Renal cortical epithelial cell (primary cell): ENCODE measurements at regions not wholly inside any gene's neighbourhood (a gene's known extent, or its start where the extent isn't known, plus 50 kb on each side); places are given as distances from the start of the nearest gene placed in this dataset.
A peak's percentile ranks its signal among the peaks of the same experiment; 100 is the strongest.
"Not testable (repeated sequence)": the region's sequence is repeated elsewhere in the genome, so short reads cannot be mapped to it uniquely, and the experiment has no call there.

Source experiments
- DNase-seq: peaks from one replicate; pipeline ENCODE4 v3.0.0-alpha.2; 2011; ENCODE audit warnings: low read depth

DNA sequence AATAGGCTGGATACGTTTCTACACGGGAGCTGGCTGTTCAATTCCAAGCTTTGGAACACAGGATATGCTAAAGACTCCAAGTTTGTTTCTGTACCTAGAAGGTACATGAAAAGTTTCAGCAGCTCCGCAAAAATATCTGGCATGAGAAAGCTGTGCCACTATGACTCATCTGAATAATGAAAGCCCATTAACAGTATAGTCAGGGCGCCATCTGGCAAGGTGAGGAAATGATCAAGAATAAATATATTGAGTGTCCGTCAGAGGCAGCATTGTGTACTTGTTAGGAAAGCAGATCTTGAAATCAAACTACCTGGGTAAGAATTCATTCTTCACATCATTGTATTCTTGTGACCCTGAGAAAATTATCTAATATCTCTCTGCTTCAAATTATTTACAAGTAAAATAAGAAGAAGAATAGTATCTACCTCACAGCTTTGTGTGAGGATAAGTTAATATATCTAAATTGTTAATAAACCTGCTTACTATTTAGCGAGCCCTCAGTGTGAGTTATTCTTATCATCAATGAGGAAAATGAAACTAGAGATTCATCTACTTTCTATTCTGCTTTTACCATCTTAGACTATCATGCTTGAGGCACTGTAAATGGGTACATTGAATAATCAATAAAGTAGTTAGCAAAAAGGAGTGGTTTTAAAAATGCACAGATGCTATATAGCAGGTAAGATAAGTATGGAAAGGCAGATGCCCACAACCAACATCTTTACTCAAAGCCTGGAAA lies 53.5 kb downstream of the FSCB start:
- DNase-seq: no peak

DNA sequence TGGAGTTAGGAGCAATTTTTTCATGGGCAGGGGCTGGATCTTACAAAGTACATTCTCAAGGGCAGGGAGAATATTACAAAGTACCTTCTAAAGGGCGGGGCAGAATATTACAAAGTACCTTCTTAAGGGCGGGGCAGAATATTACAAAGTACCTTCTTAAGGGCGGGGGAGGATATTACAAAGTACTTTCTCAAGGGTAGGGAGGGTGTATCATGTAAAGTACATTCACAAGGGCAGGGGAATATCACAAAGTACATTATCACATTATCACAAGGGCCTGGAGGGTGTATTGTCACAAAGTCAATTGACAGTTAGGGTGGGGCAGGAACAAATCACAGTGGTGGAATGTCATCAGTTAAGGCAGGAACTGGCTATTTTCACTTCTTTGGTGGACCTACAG lies 56.9 kb downstream of the FSCB start:
- DNase-seq: not testable (repeated sequence)

DNA sequence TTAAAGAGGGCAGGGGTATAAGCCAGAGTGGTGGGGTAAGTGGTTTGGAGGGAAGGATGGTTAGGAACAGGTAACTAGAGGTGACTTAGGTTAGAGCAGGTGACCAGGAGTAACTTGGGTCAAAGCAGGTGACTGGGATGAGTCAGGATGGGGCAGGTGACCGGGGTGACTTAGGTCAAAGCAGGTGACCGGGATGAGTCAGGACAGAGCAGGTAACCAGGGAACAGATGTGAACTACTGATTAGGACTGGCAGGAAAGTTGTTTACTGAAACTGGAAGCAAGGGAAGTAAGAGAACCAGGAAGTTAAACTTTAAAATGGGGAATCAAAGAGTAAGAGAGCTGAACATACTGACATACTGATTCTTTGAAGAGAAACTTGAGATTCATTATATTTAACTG lies 57.4 kb downstream of the FSCB start:
- DNase-seq: no peak

DNA sequence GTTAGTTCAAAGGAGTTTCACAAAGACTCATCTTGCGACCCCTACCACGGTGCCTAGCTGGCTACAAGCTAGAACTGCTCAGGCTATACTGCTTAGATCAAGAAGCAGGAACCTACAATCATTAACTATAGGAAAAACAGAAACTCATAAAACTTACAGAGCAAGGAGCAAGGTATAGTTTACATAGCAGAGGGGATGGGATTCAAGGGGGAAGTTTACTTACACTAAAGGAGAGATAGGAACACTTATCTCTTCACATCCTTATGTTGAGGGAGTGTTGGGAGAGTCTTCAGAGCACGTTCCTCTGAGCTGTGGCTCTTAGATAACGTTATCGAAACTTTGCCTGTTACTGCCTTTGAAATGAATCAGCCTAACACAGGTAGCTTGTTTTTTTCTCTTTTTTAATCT lies 58.1 kb downstream of the FSCB start:
- no peak for DNase-seq

DNA sequence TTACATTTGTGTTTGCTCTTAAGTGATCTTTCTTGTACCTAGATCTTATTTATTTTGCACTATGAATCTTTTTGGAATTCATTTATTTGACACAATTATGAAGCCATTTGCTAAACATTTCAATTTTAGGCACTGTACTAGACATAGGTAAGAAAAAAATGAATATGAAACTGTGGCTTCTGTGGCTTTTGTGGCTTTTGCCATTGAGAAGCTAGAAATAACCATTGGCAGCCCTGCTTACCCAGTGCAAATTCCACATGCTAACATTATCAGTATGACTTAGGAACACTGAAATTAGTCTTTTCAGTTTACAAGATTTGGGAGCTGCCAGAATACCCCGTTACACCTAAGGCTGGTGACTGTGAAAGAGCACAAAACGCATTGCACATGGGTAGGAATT lies 60.1 kb downstream of the FSCB start:
- DNase-seq: no peak

DNA sequence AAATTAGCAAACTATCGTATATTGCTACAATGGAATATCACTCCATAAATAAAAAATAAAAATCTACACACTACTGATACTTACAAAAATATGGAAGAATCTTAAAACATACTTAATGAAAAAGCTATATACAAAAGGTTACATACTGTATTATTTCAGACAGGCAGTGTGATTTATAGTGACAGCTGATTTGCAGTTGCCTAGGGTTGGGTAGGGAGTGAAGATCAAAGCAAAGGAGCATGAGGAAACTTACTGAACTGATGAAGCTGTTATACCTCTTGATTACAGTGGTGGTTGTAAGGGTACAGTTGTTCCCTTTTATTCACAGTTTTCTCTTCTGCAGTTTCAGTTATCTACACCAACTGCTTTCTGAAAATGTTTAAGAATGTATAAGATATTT lies 62.6 kb downstream of the FSCB start:
- DNase-seq: no peak

DNA sequence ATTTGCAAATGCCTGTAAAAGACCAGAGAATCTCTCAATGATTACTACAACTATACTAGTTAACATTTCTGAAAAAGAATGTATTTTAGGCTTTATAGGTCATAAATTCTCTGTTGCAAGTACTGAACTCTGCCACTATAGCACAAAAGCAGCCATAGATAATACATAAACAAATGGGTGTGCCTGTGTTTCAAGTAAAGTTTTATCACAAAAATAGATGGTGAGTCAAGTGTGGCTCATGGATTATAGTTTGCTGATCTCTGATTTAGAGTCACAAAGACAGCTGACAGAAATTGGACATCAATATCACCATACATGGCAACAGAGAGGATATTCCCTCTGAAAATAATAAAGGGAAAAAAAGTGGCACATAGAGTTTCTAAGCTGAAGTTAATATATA lies 68.1 kb downstream of the FSCB start:
- no peak for DNase-seq

DNA sequence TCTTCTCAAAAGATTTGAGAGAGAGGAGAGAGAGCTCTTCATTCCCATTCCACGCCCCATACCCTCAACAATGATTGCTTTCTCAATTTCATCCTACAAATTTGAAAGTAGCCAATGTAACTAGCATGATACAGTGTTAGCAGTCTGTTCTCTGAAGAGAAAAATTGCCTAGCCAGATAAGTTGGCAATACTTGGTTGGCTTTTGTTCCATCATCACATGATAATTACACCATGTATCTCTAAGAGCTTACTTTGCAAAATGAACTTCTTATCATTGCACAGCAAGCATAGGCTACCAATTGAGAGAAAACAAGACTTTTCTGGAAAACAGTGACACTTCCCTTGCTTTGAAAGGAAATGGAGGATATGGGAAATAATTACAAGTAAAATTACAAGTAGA lies 68.9 kb downstream of the FSCB start:
- DNase-seq: no peak

DNA sequence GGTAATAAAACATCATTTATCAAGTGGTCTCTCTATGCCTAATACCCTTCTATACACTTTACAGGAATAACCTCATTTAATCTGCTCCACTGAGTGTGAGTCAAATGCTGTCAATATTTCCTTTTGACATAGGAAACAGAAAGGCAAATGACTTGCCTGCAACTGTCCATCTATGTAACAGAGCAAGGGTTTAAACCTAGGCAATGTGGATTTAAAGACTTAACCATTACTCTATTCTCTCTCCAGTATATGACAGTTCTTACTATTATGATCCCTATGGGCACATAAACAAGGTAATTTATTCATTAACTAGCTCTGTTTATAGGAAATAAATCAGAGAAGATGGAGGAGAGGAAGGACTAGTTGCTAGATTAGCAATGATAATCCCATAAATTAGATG lies 70.6 kb downstream of the FSCB start:
- no peak for DNase-seq

DNA sequence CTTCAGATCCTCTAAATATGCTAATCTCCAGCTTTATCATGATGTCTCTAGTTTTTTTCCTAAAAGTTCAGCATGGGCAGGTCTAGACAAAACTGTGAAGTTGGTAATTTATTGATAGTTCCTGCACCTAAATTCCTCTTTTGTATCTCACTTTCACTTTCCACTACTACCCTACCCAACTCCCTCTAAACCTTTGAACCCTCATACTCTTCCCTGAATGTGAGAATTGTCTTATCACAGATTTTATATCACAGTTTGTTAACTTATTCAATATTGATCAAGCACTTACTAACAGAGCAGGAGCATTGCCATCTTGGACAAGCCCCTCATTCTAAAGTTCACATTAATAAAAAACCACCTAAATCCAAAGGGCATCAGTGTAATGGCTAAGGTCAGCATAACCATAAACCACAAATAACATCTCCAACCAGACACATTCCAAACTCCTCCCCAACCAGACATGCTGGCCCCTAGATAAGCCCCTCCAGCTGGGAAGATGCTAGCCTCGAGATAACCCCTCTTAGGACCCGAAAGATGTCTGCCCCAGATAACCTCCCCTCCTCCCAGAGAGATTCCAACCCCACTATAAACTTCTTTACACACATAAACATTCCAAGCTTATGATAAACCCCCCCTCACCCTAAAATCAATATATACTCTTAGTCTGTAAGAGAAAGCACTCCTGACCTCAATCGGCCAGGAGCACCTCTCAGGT lies 78.7 kb downstream of the FSCB start:
- no peak for DNase-seq

DNA sequence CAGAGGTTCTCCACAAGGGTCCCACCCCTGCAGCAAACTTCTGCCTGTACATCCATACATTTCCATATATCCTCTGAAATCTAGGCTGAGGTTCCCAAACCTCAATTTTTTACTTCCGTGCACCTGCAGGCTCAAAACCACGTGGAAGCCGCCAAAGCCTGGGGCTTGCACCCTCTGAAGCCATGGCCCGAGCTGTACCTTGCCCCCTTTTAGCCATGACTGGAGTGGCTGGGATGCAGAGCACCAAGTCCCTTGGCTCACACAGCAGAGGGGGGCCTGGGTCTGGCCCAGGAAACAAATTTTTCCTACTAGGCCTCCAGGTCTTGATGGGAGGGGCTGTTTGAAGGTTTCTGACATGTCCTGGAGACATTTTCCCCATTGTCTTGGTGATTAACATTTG lies 84.4 kb downstream of the FSCB start:
- DNase-seq: no peak

DNA sequence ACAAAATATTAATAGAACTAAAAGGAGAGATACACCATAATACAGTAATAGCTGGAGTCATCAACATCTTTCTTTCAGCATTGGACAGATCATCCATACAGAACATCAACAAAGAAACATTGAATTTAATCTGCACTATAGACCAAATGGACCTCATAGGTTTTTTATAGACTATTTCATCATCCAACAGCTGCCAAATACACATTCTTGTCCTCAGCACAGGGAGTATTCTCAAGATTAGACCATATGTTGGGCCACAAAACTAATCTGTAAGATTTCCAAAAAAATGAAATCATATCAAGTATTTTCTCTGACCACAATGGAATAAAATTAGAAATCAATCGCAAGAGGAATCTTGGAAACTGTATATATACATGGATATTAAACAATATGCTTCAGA lies 86.9 kb downstream of the FSCB start:
- no peak for DNase-seq

DNA sequence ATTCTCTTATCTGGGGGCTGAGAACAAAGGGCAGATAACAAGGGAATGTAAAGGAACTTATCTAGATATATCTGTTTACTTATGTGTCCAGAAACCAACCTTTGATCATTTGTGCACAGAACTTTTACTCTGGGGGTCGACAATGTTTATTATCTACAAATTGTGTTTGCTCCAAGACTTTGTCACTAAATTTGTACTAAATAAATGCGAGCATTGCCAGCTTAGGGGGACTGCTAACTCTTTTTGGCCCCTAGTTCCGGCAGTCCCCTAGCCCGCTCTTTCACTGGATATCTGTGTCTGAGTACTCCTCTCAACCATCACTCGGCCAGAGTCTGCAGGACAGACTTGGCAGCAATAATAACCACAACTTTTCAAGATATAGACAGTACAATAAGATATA lies 88.2 kb downstream of the FSCB start:
- DNase-seq: no peak

DNA sequence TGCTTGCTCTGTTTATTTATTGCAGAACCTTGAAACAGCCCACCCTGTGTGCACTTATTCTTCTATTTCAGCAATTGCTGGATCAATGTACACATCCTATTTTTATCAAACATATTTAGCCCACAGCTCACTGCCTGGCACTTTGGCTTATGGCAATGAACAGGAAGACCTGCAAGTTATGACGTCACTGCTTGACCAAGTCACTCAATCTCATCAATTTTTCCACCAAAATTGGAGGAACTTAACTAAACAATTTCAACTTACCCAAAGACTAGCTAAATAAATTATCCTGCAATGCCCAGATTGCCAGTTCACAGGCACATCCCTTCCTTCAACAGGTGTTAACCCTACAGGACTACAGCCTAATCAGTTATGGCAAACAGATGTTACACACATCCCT lies 89.3 kb downstream of the FSCB start:
- no peak for DNase-seq

DNA sequence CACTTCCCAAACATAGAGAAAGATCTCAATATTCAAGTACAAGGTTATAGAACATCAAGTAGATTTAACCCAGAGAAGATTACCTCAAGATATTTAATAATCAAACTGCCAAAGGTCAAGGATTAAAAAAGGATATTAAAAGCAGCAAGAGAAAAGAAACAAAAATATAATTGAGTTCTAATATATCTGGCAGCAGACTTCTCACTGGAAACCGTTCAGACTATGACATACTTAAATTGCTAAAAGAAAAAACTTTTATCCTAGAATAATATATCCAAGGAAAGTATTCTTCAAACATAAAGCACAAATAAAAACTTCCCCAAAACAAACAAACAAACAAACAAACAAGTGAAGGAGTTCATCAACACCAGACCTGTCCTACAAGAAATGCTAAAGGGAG lies 92.4 kb downstream of the FSCB start:
- DNase-seq: no peak

DNA sequence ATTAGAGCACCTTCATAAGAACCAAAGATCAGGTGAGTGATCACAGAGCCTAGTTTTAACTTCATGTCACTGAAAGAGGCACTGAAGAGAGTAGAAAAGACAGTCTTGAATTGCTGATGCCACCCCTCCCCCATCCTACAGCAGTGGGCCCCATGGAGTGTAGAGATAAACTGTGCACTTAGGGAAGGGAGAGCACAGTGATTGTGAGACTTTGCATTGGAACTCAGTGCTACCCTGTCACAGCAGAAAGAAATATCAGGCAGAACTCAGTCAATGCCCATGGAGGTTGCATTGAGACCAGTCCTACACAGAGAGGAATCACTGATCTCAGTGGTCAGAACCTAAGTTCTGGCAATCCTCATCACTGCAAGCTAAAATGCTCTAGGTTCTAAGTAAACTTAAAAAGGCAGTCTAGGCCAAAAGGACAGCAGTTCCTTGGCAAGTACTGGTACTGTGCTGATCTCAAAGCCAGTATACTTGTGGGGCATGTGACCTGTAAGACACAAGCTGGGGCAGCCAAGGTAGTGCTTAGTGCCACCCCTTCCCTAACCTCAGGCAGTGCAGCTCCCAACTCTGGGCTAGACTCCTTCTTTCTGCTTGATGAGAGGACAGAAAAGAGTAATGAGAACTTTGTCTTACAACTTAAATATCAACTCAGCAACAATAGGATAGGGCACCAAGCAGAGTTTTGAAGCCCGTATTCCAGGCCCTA lies 94.1 kb downstream of the FSCB start:
- DNase-seq: no peak

DNA sequence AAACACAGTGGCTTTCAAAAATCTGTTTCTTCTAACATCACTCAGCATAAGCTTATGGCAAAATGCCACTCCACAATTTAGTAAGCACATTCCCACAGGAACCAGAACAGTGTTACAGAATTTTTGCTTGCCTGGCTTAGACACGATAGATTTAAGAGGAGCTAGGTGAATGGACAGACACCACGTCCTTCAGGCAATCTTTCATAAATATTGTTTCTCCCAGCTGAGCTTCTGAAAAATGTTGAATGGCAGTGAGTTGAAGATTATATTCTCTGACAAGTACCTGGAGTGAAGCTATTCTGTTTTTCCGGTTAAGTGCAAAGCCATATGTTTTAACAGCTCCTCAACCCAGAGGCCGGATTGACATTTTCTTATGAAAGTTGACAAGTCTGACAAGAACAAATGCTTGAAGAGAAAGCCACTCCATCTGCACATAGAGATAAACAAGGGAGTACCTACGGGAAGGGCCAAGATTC lies 102.0 kb downstream of the FSCB start:
- no peak for DNase-seq

DNA sequence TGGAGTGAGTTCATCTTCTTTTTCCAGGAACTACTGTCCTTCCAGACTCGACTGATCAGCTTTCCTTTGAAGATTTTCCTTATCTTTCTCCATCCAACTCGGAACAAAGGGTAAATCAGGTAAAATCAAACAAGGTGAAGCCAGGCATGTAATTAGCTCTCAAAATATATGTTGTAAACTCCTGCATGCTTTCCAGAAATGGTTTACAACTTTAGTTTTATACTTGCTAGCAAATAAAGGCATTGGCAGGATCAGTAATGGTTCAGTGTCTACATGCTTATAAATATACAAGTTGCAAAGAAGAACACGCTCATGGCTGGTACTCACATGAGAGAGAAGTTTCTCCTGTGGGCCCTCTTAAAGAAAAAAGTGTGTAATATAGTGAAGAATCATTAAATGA lies 102.5 kb downstream of the FSCB start:
- no peak for DNase-seq

DNA sequence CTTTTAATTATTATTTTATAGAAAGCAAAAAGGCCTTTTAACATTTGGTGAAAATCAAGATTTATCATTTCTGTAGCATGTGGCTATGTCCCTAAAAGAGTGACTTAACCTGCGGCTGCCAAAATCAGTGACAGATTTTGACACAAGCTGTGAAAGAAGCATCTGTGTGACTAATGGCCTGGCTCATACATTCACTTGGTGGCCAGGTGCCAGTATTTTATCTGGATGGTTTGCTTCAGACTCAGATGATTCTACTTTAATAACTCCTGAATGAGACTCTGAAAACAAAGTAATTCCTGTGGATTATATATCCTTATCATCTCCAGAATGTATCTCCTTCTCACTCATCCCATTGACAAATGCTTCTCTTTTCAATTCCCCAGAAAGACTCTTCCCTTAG lies 103.0 kb downstream of the FSCB start:
- DNase-seq: no peak

DNA sequence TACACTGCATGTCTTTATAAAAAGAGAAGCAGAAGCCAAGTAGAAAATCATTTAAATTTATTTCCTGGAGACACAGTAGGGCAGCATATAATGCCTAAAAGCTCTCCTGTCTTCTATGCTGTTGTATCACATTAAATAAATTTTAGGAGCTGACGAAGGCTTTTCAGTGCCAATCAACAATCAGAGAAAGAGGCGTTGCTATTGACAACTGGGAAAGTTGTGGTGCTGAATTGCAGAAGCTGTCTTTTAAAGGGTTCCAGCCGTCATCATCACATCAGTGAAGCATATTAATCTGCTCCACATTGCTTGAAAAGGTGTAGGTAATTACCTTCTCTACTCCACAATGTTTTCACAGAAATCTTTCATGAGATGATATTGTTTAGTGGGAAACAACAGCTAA lies 103.9 kb downstream of the FSCB start:
- DNase-seq: no peak

DNA sequence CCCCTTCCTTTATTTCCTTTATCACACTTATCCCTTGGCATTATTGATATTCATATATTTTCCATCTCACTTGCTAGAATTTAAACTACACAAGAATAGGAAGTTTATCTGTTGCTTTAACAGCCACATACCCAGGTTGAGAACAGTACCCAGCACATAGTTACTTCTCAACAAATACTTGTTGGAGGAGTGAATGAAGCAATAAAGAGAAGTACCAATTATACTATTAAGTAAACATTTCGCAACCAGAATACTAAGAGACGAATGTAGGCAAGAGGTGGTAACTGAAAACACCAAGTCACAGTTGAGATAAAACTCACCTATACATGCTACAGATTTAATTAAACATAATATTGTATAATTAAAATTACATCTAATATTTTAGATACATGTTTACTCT lies 110.9 kb downstream of the FSCB start:
- DNase-seq: peak; percentile 1

DNA sequence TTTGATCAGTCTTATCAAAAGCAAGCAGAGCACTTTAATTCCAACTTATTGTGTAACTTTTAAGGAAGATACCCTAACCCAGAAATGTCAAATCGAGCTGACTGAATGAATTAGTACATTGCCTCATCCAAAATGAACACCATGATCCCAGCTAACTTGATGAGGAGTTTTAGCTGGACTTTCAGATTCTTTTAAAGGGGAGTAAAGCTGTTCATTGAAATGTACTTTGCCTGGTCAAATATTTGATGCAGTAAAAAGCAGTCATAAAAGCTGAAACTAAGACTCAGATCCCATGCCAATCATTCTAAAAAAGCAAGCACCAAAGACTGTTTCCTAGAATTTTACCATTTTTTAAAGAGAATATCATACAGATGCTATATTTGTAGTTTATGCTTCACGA lies 114.1 kb downstream of the FSCB start:
- no peak for DNase-seq

DNA sequence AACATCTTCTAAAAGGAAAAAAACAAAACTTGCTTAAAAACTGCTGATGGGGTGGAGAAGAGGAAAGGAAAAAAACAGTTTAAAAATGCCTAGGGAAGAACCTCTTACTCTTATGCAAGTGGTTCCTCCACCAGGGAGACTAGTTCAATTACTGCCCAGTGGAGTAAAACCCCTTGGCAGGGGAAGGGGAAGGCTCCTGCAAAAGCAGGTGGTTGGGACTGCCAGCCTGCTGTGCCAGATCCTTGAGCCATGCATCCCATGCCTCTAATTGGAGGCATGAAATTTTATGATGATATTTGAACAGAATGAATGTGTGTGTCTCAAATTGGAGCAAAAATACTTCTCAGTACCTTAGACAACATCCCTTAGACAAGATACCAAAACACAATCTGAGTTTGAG lies 118.8 kb downstream of the FSCB start:
- no peak for DNase-seq
